ENCODE measurements at regions not wholly inside any gene's neighbourhood (a gene's known extent, or its start where the extent isn't known, plus 50 kb on each side); places are given as distances from the start of the nearest gene placed in this dataset.

DNA sequence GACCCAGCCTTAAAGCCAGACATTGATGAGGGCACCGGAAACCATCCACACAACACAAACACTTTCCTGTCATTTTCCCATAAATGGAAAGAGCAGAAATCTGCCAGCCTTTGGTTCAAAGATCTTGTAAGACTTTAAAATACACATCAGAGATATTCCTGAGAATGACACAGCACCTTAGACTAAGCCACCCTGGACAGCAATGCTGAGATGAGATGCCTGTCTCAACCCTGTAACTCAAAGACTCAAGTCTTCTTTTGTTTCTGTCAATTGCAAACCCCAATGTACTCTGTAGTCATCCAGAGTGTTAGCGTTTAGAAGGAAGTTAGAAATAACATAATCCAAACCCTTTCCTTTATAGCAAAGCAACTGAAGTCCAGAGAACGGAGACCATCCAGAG lies 119.2 kb downstream of the CCNA1 start (continued):
- TF ChIP-seq ERG (CRISPR knock-in tag; IDR thresholded peaks at IDR 0.05), result no peak
- TF ChIP-seq MXD4 (CRISPR knock-in tag; IDR thresholded peaks at IDR 0.05; ENCODE audit: borderline replicate concordance), result no peak
- no peak for TF ChIP-seq SMAD3 (CRISPR knock-in tag; IDR thresholded peaks at IDR 0.05; ENCODE audit: borderline replicate concordance)

GRCh38 chr13:36552334-36552733 lies 120.0 kb downstream of the CCNA1 start:
- Mint-ChIP-seq H3K9me3 (no peaks in the 10 kb centered on the region), H3K4me3 (no peak overlapping the region), H3K27ac (no peak overlapping the region), H3K36me3 (no peaks in the 10 kb centered on the region), H3K27me3 (ENCODE audit: low read depth) (no peaks in the 10 kb centered on the region), H3K4me1 (0 out of 2 replicates have a peak, but pooled peaks cover 5% of the 10 kb centered on the region)
- TF ChIP-seq PRRX2 (CRISPR knock-in tag; IDR thresholded peaks at IDR 0.05) (no peak), ZBTB21 (CRISPR knock-in tag; IDR thresholded peaks at IDR 0.05; ENCODE audit: borderline replicate concordance) (no peak)
- ChIA-PET POLR2A (no interaction called here), CTCF (no interaction called here)
- DNase-seq (ENCODE audit: low spot score), result no peak
- no peak for ATAC-seq

- no peaks in the 10 kb centered on the region for H3K27me3 Mint-ChIP-seq (ENCODE audit: low read depth)
- ChIA-PET CTCF (interaction anchor here (0.7 kb wide), 1 partner anchor 287 kb away, joined by 4 read pairs; no protein-coding TSS in a partner anchor), POLR2A (no interaction called here)
- H3K4me1 Mint-ChIP-seq, result no peaks in the 10 kb centered on the region
- H3K9me3 Mint-ChIP-seq, result no peaks in the 10 kb centered on the region
- H3K27ac Mint-ChIP-seq, result no peak overlapping the region
- H3K36me3 Mint-ChIP-seq, result no peaks in the 10 kb centered on the region
- no peak for ATAC-seq
- no peak overlapping the region for H3K4me3 Mint-ChIP-seq
- DNase-seq (ENCODE audit: low spot score), result no peak
- TF ChIP-seq ZNF219 (CRISPR knock-in tag; IDR thresholded peaks at IDR 0.05; ENCODE audit: borderline replicate concordance), result no peak
Observed at GRCh38 chr13:36553491-36553890, 120.3 kb upstream of the SERTM1 start.

GRCh38 chr13:36555151-36555986 lies 118.5 kb upstream of the SERTM1 start:
- CTCF ChIA-PET, result no interaction called here
- peaks cover 4% of the 10 kb centered on the region for H3K4me1 Mint-ChIP-seq
- no peaks in the 10 kb centered on the region for H3K9me3 Mint-ChIP-seq
- H3K36me3 Mint-ChIP-seq, result no peaks in the 10 kb centered on the region
- H3K4me3 Mint-ChIP-seq, result no peak overlapping the region
- no peak overlapping the region for H3K27ac Mint-ChIP-seq
- no peak for DNase-seq (ENCODE audit: low spot score)
- POLR2A ChIA-PET, result no interaction called here
- TF ChIP-seq, protein P1, sequence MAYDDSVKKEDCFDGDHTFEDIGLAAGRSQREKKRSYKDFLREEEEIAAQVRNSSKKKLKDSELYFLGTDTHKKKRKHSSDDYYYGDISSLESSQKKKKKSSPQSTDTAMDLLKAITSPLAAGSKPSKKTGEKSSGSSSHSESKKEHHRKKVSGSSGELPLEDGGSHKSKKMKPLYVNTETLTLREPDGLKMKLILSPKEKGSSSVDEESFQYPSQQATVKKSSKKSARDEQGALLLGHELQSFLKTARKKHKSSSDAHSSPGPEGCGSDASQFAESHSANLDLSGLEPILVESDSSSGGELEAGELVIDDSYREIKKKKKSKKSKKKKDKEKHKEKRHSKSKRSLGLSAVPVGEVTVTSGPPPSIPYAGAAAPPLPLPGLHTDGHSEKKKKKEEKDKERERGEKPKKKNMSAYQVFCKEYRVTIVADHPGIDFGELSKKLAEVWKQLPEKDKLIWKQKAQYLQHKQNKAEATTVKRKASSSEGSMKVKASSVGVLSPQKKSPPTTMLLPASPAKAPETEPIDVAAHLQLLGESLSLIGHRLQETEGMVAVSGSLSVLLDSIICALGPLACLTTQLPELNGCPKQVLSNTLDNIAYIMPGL (CRISPR knock-in tag; IDR thresholded peaks at IDR 0.05), result no peak
- no peak for TF ChIP-seq ATF1 (CRISPR knock-in tag; IDR thresholded peaks at IDR 0.05)
- no peaks in the 10 kb centered on the region for H3K27me3 Mint-ChIP-seq (ENCODE audit: low read depth)
- no peak for ATAC-seq

DNA sequence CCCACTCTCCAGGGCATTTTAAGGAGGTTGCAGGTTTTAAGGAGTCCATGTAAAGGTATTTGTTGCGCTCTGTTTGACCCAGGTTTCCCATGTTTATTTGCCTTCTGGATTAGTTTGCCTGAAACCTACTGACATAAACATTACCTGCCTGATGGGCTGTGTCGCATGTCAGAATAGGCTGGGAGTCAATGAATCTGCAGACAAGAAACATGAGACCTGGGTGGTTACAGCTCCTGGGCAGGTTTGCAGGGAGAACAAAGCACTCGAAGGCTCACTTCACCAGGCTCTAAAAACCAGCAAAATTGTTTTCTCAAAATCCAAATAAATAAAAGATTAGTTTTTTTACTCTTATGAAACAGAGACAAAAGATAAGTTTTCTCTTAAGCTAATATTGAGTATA lies 114.4 kb upstream of the SERTM1 start:
- TF ChIP-seq SMAD4 (CRISPR knock-in tag; IDR thresholded peaks at IDR 0.05) (no peak), USF2 (CRISPR knock-in tag; IDR thresholded peaks at IDR 0.05) (no peak), ZNF671 (CRISPR knock-in tag; IDR thresholded peaks at IDR 0.05) (no peak)
- TF ChIP-seq, protein P2, sequence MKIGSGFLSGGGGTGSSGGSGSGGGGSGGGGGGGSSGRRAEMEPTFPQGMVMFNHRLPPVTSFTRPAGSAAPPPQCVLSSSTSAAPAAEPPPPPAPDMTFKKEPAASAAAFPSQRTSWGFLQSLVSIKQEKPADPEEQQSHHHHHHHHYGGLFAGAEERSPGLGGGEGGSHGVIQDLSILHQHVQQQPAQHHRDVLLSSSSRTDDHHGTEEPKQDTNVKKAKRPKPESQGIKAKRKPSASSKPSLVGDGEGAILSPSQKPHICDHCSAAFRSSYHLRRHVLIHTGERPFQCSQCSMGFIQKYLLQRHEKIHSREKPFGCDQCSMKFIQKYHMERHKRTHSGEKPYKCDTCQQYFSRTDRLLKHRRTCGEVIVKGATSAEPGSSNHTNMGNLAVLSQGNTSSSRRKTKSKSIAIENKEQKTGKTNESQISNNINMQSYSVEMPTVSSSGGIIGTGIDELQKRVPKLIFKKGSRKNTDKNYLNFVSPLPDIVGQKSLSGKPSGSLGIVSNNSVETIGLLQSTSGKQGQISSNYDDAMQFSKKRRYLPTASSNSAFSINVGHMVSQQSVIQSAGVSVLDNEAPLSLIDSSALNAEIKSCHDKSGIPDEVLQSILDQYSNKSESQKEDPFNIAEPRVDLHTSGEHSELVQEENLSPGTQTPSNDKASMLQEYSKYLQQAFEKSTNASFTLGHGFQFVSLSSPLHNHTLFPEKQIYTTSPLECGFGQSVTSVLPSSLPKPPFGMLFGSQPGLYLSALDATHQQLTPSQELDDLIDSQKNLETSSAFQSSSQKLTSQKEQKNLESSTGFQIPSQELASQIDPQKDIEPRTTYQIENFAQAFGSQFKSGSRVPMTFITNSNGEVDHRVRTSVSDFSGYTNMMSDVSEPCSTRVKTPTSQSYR (CRISPR knock-in tag; IDR thresholded peaks at IDR 0.05), result no peak
- TF ChIP-seq, protein P3, sequence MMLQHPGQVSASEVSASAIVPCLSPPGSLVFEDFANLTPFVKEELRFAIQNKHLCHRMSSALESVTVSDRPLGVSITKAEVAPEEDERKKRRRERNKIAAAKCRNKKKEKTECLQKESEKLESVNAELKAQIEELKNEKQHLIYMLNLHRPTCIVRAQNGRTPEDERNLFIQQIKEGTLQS (CRISPR knock-in tag; conservative IDR thresholded peaks at IDR 0.05), result no peak
- no peaks in the 10 kb centered on the region for H3K36me3 Mint-ChIP-seq
- no peak overlapping the region for H3K4me3 Mint-ChIP-seq
- no peak overlapping the region for H3K27ac Mint-ChIP-seq
- H3K27me3 Mint-ChIP-seq (ENCODE audit: low read depth), result no peaks in the 10 kb centered on the region
- no peaks in the 10 kb centered on the region for H3K9me3 Mint-ChIP-seq
- ATAC-seq (no peak), DNase-seq (ENCODE audit: low spot score) (no peak)
- H3K4me1 Mint-ChIP-seq, result peaks cover 11% of the 10 kb centered on the region
- ChIA-PET POLR2A (no interaction called here), CTCF (interaction anchor here (1.4 kb wide), 1 partner anchor 53 kb away, joined by 4 read pairs; no protein-coding TSS in a partner anchor)

All from WTC11 (cell line).